ENCODE measurements at regions not wholly inside any gene's neighbourhood (a gene's known extent, or its start where the extent isn't known, plus 50 kb on each side); places are given as distances from the start of the nearest gene placed in this dataset. TPM values are rescaled to one million over a fixed set of nuclear protein-coding genes. Genes with fewer than 3 reads are reported as not detected.
"Not testable (repeated sequence)": the region's sequence is repeated elsewhere in the genome, so short reads cannot be mapped to it uniquely, and the experiment has no call there.

- no peak for TF ChIP-seq CTCF (IDR thresholded peaks at IDR 0.05)
- H3K27me3 ChIP-seq (ENCODE audit: low read depth) = peaks cover 55% of the 10 kb centered on the region
- H3K36me3 ChIP-seq = no peaks in the 10 kb centered on the region
- DNase-seq (no peak), ATAC-seq (no peak)
- peaks cover 4% of the 10 kb centered on the region for H3K9me3 ChIP-seq
- intact Hi-C loops (cut with DNase I) = no loop called here
- H3K4me3 ChIP-seq = no peak overlapping the region
- no peaks in the 10 kb centered on the region for H3K4me1 ChIP-seq
- H3K27ac ChIP-seq = no peak overlapping the region
Observed at GRCh38 chr15:34490417-34491193, 53.0 kb upstream of the GOLGA8A start.

DNA sequence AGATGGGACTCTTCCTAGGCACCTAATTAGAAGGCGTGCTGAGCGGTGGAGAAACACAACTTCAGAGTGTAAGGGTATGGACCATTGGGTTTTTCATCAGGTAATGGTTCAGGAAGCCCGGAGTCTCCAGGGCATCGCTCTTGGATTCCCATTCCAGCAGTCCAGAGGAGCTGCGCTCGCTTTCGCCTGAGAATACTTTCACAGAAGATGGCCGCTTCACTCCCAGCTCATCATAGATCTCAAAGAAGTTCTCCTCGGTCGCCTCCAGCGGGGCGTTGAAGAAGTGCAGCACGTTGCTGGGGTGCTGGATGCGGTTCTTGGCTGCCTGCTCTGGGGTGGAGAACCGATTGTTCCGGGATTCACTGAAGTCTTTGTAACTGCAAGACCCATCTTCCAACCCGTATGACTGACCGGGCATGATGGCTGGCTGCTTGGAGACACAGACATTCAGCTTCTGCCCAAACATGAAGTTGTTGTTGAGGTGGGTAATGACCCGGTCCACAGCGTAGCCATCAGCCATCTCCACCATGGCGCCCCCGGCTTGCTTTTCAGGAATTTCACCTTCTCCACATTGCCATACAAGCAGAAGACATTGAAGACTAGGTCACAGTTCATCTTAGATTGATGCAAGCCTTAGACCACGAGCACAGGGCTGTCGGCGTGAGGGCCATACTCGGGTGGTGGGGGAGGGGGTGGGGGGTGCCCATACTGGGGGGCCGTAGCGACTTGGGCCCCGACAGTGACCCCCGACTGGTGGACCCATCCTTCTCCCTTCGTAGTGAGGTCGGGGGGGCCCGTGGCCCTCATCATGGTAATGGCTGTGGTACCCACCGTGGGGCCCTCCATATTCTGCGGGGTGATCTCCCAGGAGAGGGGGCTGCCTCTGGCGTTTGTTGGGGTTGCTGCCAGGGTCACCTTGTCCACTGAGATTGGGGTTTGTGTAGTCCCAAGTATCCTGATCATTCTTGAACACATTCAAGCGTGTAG, 51.7 kb upstream of the GOLGA8A start:
- H3K9me3 ChIP-seq; intact Hi-C loops (cut with DNase I); H3K4me3 ChIP-seq; H3K27ac ChIP-seq; H3K36me3 ChIP-seq; ATAC-seq; H3K4me1 ChIP-seq; DNase-seq: not testable (repeated sequence)
- peaks cover 42% of the 10 kb centered on the region for H3K27me3 ChIP-seq (ENCODE audit: low read depth)

Small RNA genes in the stretch of these regions (microRNA-seq; reads per million reads assigned to microRNA genes)
- gene MIR1233-2 (ENCODE audit: borderline number of aligned reads) = not detected
